Astrocyte (in vitro differentiated cells and primary cell): ENCODE measurements at regions not wholly inside any gene's neighbourhood (a gene's known extent, or its start where the extent isn't known, plus 50 kb on each side); places are given as distances from the start of the nearest gene placed in this dataset.

ENCODE experiments used
- DNase-seq: peaks from one replicate; pipeline ENCODE4 v3.0.0-alpha.2; 2010; ENCODE audit warnings: low read depth
- FAIRE-seq: peaks from 2 replicates; lab custom pipeline; 2011; peaks lifted over from hg19 to GRCh38; lab: Jason Lieb, UNC
- H2AFZ ChIP-seq: 2 replicates; pipeline ENCODE4 v1.6.0; 2012; ENCODE audit warnings: low read depth, low read length, inconsistent platforms
- H3K27ac ChIP-seq: 2 replicates; pipeline ENCODE4 v1.5.1; 2011; ENCODE audit warnings: low read depth, low read length, inconsistent platforms
- H3K27me3 ChIP-seq: 2 replicates; pipeline ENCODE4 v1.6.0; 2011; ENCODE audit warnings: low read length, inconsistent platforms; ENCODE audit not compliant: insufficient read depth
- H3K36me3 ChIP-seq: 2 replicates; pipeline ENCODE4 v1.5.1; 2011; ENCODE audit warnings: low read length, inconsistent platforms; ENCODE audit not compliant: insufficient read depth
- H3K4me1 ChIP-seq: 2 replicates; pipeline ENCODE4 v1.5.1; 2011; ENCODE audit warnings: low read length, inconsistent platforms; ENCODE audit not compliant: insufficient read depth
- H3K4me2 ChIP-seq: 2 replicates; pipeline ENCODE4 v1.6.0; 2012; ENCODE audit warnings: low read length, inconsistent platforms
- H3K4me3 ChIP-seq: 2 replicates; pipeline ENCODE4 v1.5.1; 2011; ENCODE audit warnings: low read depth, mild to moderate bottlenecking, low read length, inconsistent platforms; ENCODE audit not compliant: insufficient read depth
- H3K79me2 ChIP-seq: 2 replicates; pipeline ENCODE4 v1.6.0; 2012; ENCODE audit warnings: mild to moderate bottlenecking, low read length, inconsistent platforms; ENCODE audit not compliant: insufficient read depth
- H3K9ac ChIP-seq: 2 replicates; pipeline ENCODE4 v1.6.0; 2012; ENCODE audit warnings: mild to moderate bottlenecking, low read length, inconsistent platforms
- H3K9me3 ChIP-seq: 2 replicates; pipeline ENCODE4 v1.5.1; 2012; ENCODE audit warnings: low read depth, mild to moderate bottlenecking, low read length, inconsistent platforms; ENCODE audit not compliant: insufficient read depth
- H4K20me1 ChIP-seq: 2 replicates; pipeline ENCODE4 v1.6.0; 2012; ENCODE audit warnings: low read length, inconsistent platforms; ENCODE audit not compliant: insufficient read depth
- H3K27ac Mint-ChIP-seq: one replicate; pipeline ENCODE4 v1.8.0; 2021; ENCODE audit warnings: mild to moderate bottlenecking, mixed read lengths; ENCODE audit not compliant: unreplicated experiment
- H3K27me3 Mint-ChIP-seq: one replicate; pipeline ENCODE4 v1.8.0; 2021; ENCODE audit warnings: low read depth, mixed read lengths; ENCODE audit not compliant: unreplicated experiment
- H3K36me3 Mint-ChIP-seq: one replicate; pipeline ENCODE4 v1.8.0; 2021; ENCODE audit warnings: low read depth, mixed read lengths; ENCODE audit not compliant: unreplicated experiment
- H3K4me1 Mint-ChIP-seq: one replicate; pipeline ENCODE4 v1.8.0; 2021; ENCODE audit warnings: low read depth, mixed read lengths; ENCODE audit not compliant: unreplicated experiment
- H3K4me3 Mint-ChIP-seq: one replicate; pipeline ENCODE4 v1.8.0; 2021; ENCODE audit warnings: mild to moderate bottlenecking, moderate library complexity, mixed read lengths; ENCODE audit not compliant: unreplicated experiment
- H3K9me3 Mint-ChIP-seq: one replicate; pipeline ENCODE4 v1.8.0; 2021; ENCODE audit warnings: mild to moderate bottlenecking, mixed read lengths; ENCODE audit not compliant: unreplicated experiment
- EZH2 ChIP-seq: IDR thresholded peaks from 2 replicates; pipeline ENCODE4 v1.6.1; 2012; ENCODE audit warnings: mild to moderate bottlenecking, low read length, inconsistent platforms; ENCODE audit not compliant: insufficient read depth
- TF ChIP-seq, protein P1 (sequence below): IDR thresholded peaks from 2 replicates; pipeline ENCODE4 v1.5.1; 2011; ENCODE audit warnings: low read depth, mild to moderate bottlenecking, inconsistent platforms, low read length, moderate library complexity; ENCODE audit not compliant: insufficient read depth

DNA sequence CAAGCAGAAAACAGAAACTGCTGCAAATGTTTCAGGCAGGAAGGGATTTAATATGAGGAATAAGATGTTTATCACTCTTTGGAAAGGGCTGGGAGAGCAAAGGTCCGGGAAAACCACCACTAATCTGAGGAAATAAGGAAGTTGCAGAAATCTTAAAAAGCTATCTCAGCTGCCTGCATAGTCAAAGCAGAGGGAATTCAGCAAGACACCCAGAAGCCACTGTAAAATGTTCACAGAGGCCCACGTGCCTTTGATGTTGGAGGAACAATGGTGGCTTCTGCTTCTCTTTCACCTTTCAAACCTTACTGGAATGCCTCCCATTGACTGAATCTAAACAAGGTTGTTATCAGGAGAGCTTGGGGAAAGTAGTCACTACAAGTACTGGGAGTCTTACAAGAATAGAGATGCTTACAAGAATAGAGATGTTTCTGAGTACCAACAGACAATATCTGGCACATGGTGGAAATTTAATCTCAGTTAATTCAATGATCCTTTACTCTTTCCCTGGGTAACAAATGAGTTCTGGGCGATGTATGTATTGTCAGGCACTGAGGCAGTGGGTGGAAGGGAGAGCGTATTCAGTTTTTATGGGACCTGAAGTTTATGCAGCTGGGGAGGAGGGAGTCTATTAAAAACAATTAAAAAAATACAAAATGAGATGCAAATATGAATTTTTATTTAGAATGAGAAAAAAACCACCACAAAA lies 56.1 kb upstream of the MED13 start:
- TF ChIP-seq, protein P1, sequence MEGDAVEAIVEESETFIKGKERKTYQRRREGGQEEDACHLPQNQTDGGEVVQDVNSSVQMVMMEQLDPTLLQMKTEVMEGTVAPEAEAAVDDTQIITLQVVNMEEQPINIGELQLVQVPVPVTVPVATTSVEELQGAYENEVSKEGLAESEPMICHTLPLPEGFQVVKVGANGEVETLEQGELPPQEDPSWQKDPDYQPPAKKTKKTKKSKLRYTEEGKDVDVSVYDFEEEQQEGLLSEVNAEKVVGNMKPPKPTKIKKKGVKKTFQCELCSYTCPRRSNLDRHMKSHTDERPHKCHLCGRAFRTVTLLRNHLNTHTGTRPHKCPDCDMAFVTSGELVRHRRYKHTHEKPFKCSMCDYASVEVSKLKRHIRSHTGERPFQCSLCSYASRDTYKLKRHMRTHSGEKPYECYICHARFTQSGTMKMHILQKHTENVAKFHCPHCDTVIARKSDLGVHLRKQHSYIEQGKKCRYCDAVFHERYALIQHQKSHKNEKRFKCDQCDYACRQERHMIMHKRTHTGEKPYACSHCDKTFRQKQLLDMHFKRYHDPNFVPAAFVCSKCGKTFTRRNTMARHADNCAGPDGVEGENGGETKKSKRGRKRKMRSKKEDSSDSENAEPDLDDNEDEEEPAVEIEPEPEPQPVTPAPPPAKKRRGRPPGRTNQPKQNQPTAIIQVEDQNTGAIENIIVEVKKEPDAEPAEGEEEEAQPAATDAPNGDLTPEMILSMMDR: no peak
- TF ChIP-seq EZH2: no peak
- no peak overlapping the region for H3K27ac Mint-ChIP-seq
- Histone ChIP-seq H3K4me2 (no peak overlapping the region), H3K4me3 (no peak overlapping the region), H3K9ac (no peak overlapping the region), H4K20me1 (no peaks in the 10 kb centered on the region), H3K4me1 (no peaks in the 10 kb centered on the region), H3K27me3 (peaks cover 3% of the 10 kb centered on the region), H3K79me2 (no peaks in the 10 kb centered on the region), H3K36me3 (no peaks in the 10 kb centered on the region), H3K9me3 (no peaks in the 10 kb centered on the region), H2AFZ (no peak overlapping the region), H3K27ac (no peak overlapping the region)
- no peaks in the 10 kb centered on the region for H3K36me3 Mint-ChIP-seq
- no peaks in the 10 kb centered on the region for H3K4me1 Mint-ChIP-seq
- H3K4me3 Mint-ChIP-seq: no peak overlapping the region
- no peak for DNase-seq
- H3K27me3 Mint-ChIP-seq: peaks cover 7% of the 10 kb centered on the region
- no peaks in the 10 kb centered on the region for H3K9me3 Mint-ChIP-seq
- no peak for FAIRE-seq

DNA sequence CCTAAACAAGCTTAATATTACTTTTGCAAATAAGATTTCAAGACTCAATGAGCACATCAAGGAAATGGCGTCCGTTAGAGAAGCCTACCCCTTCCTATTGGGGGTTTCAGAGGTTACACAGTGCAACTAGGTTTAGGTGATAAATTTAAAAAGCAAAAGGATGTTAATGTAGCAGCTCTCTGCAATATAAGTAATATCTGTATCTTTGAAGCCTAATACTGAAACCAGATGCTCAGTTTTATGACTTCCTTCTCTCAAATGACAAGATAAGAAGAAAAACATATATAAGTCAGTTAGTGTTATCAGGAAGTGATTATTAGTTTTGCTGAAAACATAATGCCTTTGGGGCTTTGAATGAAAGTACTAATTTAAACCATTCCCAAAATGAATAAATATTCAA lies 54.3 kb upstream of the MED13 start:
- no peak overlapping the region for H3K4me2 ChIP-seq
- FAIRE-seq: no peak
- no peaks in the 10 kb centered on the region for H3K27me3 ChIP-seq
- no peaks in the 10 kb centered on the region for H3K36me3 ChIP-seq
- H3K27me3 Mint-ChIP-seq: peaks cover 3% of the 10 kb centered on the region
- H3K4me3 Mint-ChIP-seq: no peak overlapping the region
- H3K9ac ChIP-seq: no peak overlapping the region
- H3K9me3 ChIP-seq: no peaks in the 10 kb centered on the region
- no peaks in the 10 kb centered on the region for H3K4me1 Mint-ChIP-seq
- no peak overlapping the region for H2AFZ ChIP-seq
- TF ChIP-seq EZH2: no peak
- TF ChIP-seq, protein P1: no peak
- H3K27ac ChIP-seq: no peak overlapping the region
- DNase-seq: no peak
- H3K27ac Mint-ChIP-seq: no peak overlapping the region
- H3K36me3 Mint-ChIP-seq: no peaks in the 10 kb centered on the region
- H3K79me2 ChIP-seq: no peaks in the 10 kb centered on the region
- H4K20me1 ChIP-seq: no peaks in the 10 kb centered on the region
- no peak overlapping the region for H3K4me3 ChIP-seq
- H3K9me3 Mint-ChIP-seq: no peaks in the 10 kb centered on the region
- no peaks in the 10 kb centered on the region for H3K4me1 ChIP-seq
